CD4-positive, alpha-beta T cell treated with Interleukin-12 subunit alpha and Interleukin-12 subunit beta, for 1 hour (primary cell): ENCODE measurements at regions not wholly inside any gene's neighbourhood (a gene's known extent, or its start where the extent isn't known, plus 50 kb on each side); places are given as distances from the start of the nearest gene placed in this dataset.
A peak's percentile ranks its signal among the peaks of the same experiment; 100 is the strongest.
"Not testable (repeated sequence)": the region's sequence is repeated elsewhere in the genome, so short reads cannot be mapped to it uniquely, and the experiment has no call there.

ENCODE experiments used
- DNase-seq: peaks from one replicate; pipeline ENCODE4 v3.0.0-alpha.2; 2020

DNA sequence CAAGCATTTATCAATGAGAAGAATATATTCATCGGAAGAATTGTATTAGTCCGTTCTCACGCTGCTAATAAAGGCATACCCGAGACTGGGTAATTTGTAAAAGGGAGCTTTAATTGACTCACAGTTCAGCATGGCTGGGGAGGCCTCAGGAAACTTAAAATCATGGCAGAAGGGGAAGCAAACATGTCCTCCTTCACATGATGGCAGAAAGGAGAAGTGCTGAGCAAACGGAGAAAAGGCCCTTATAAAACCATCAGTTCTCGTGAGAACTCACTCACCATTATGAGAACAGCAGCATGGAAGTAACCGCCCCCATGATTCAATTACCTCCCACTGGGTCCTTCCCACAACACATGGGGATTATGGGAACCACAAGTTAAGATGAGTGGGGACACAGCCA is 1688.2 kb downstream of the SPATA31A7 start:
- DNase-seq: not testable (repeated sequence)

DNA sequence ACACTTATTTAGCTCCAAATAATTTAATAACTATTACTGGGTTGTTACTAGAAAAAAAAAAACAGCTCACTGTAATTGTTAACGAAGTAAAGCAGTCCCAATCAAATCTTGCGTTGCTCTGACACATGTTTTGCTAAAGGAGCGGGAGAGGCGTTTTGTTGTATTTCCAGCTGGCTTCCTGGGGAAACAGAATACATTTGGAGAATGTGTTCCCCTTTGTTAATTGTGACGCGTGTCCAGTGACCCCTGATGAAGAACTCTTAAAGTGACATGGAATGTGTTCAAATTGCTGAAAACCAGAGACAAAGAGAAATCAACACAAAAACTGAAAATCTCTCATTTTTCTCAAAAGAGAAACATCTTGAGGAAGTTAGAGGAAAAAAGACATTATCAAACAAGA is 1690.6 kb downstream of the SPATA31A7 start:
- DNase-seq: not testable (repeated sequence)

DNA sequence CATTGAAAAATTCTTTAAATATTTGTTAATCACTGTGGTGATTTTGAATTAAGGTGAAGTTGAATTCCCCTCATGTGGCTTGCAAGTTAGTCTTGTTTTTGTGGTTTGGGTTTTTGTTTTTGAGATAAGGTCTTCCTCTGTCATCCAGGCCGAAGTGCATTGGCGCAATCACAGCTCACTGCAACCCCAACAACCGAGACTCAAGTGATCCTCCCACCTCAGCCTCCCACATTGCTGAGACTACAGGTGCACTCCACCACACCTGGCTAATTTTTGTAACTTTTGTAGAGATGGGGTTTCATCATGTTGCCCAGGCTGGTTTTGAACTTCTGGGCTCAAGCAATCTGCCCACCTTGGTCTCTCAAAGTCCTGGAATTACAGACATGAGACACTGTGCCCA is 1691.1 kb downstream of the SPATA31A7 start:
- DNase-seq: not testable (repeated sequence)

DNA sequence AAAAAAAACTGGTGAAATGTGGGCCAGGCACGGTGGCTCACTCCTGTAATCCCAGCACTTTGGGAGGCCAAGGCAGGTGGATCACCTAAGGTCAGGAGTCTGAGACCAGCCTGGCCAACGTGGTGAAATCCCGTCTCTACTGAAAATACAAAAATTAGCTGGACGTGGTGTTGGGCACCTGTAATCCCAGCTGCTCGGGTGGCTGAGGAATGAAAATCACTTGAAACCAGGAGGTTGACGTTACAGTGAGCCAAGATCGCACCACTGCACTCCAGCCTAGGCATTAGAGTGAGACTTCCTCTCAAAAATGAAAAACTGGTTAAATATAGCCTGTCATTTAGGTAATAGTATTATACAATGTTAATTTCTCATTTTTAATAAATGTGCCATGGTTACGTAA is 1692.0 kb downstream of the SPATA31A7 start:
- DNase-seq: not testable (repeated sequence)

DNA sequence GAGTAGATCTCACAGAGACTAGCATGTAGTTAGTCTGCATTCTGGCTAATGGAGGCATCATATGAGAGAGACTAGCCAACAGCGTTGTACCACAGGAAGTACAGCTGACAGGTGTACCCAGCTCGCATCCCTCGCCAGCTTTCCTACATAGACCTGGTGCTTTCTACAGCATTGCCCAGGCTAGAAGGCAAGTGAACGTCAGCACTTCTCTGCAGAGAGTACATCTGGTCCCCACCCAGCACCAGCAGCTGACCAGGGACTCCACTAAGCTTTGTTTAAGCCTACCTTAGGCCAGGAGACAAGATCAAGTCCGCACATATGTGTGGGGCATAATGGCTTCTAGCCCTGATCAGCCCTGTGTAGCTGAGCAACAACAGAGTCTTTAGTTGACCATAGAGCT is 1692.9 kb downstream of the SPATA31A7 start:
- DNase-seq: not testable (repeated sequence)

DNA sequence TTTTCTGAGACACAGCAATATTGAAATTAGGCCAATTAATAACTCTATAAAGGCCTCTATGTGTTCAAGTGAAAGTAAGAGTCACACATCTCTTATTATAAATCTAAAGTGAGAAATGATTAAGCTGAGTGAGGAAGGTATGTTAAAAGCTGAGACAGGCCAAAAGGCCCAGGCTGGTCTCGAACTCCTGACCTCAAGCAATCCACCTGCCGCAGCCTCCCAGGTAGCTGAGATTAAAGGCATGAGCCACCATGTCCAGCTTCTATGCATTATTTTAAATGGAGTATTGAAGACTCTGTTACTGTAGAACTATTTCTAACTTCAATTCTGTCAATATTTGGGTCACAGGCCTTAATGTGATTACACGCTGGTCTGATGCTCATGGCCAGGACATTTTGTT is 1706.9 kb downstream of the SPATA31A7 start:
- not testable (repeated sequence) for DNase-seq

DNA sequence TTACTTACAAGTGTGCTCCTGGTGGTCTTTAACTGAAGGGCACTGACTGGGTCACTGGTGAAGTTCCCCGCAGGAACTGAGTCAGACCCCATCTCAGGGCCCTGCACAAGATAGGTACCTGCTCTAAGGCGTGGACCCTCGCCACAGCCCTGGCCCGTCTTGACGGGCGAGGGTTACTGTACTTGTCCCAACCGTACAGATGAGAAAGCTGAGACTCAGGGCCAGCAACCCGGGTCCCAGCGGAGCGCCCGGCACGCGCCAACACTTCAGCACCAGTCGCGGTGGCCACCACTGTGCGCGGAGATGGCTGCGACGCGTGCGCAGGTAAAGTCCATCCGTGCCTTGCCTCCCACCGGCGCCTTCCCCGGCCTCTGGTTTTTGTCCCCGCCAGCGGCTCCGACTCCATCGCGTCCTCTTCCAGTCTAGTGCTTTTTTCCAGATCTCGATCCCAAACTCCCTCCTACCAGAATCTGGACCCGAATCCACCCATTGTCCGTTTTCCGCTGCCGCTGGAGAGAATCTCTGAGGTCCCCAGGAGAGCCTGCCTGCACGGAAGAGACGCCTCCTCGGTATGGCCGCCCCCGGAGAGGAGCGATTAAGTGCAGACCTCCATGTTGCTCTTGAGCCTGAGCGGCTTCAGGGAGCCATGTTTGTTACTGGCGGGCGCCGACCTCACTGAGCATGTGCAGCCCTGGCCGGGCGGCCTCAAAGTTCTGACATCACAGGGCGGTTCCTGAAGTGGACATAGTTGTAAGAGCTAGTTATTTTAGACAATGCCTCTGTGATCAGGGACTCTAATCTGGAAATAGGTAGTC is 1707.8 kb downstream of the SPATA31A7 start:
- peak; percentile 78 for DNase-seq

DNA sequence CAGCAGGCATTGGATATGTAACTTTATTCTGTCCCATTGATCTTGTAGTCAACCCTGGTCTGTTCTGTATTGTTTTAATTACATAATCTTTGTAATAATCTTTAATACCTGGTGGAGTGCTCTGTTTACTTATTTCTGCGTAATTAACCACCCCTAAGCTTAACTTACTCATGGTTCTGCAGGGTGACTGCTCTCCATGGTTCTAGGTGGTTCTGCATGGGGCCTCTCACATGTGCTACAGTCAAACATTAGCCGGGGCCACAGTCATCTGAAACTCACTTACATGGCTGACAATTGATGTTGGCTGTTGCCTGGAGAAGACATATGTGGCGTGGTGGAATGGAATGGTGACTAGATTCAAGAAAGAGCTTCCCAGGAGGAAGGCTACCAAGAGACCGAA is 1709.8 kb downstream of the SPATA31A7 start:
- DNase-seq: not testable (repeated sequence)

DNA sequence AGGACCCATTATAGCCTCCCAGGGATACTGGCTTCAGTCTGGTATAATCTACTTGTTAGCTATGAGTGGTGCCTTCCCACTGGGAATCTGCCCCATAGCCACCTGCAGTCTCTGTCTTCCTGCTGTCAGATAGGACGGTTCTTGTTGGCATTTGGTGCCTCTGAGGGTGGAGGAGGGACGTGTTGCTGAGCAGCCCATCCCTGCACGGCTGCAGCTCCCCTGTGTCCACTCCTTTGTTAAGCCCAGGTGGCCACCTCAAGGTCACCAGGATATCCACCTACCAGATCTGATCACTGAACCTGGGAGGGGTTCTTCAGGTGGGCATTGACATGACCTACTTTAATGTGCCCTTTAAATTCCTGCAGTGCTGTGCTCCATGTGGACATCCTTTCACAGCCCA is 1714.2 kb downstream of the SPATA31A7 start:
- DNase-seq: not testable (repeated sequence)

DNA sequence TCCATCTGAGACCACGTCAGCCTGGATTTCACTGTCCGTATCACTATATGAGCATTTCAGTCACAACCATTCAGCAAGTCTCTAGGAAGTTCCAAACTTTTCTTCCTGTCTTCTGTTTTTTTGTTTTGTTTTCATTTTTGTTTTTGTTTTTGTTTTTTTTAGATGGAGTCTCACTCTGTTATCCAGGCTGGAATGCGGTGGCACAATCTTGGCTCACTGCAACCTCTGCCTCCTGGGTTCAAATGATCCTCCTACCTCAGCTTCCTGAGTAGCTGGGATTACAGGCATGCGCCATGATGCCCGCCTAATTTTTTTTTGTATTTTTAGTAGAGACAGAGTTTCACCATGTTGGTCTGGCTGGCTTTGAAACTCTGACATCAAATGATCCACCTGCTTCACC is 1715.9 kb downstream of the SPATA31A7 start:
- not testable (repeated sequence) for DNase-seq

DNA sequence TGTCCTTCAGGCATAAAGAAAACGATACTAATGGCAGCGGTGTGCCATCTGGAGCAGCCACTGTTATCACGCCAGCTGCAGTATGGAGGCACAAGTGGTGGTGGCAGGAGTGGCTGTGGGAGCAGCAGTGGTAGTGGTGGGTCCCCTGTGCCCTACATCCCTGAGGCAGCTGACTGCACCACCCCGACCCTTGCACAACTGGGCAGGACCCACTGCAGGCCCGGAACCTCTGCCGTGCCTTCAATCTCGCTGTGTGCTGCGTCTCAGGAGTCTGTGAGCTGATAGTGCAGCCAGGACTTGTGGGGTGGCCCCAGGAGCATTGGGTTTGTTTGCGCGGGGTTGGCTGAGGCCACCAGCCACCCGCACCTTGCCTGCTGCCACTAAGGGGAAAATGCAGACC is 1718.0 kb downstream of the SPATA31A7 start:
- not testable (repeated sequence) for DNase-seq

DNA sequence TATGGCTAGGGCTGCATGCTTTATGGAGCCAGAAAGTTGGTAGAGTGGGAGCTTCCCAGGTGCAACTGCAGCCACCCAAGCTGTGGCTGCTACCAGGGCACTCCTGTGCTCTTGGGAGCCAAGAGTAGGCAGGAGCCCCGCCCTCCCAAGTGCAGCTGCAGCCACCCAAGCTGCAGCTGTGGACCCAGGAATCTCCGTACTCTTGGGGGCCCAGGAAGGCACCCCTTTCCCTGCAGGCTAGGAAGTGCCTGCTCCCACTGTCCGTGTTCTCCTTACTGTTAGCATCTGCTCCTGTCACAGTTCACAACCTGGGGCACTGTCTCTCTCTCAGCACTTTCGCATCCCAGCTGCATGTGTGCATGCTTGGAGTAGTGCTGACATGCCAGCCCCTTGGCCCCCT is 1718.4 kb downstream of the SPATA31A7 start:
- DNase-seq: not testable (repeated sequence)

DNA sequence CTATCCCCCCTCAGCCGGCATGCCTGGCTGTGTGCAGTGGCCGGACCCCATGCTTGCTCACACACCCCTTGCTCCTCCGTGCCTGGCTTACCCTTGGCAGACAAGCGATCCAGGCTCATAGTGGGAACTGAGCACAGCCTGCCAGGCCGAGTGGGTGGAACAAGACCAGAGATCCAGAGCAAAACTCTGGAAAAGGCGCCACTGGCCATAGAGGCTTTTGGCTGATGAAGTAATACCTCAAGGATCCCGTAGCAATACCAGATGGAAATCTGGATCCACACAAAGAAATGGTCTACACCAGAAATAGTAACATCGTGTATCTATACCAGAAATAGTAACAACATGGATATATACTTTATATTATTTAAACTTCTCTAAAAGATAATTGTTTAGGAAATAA is 1719.6 kb downstream of the SPATA31A7 start:
- not testable (repeated sequence) for DNase-seq

DNA sequence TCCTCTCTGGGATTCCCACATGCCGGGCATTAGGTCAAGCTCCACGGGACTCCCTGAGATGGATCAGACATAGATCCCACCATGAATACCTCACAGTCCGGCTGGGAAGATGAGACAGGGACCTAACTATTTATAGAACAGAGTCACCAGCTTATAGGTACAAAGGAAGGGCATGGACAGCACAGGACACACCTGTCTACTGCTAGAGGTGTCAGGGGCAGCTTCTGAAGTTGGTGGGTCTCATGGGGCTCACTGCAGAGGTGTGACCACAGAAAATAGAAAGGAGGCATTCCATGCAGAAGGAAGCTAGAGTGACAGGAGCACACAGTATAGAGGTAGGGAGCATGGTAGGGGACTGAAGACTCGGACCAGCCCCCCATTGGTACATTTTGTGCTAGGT is 1722.4 kb downstream of the SPATA31A7 start:
- DNase-seq: not testable (repeated sequence)

DNA sequence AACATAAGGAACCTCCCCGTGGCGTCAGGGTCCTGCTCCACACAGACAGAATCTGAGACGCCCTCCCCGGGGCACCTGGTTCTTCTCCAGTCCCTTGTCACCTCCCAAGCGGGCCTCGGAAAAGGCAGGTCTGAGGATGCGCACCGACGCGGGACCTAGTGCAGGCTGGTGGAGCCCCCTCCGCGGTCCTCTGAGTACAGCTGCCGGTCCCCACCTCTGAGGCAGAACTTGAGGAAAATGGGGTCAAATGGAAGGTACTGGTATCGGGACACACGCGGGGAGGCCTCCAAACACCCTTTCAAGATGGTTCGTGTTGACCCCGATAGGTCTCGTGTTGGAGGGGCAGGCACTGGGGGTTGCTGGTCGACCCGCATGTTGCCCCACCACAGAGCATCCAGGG is 1725.3 kb downstream of the SPATA31A7 start:
- not testable (repeated sequence) for DNase-seq

DNA sequence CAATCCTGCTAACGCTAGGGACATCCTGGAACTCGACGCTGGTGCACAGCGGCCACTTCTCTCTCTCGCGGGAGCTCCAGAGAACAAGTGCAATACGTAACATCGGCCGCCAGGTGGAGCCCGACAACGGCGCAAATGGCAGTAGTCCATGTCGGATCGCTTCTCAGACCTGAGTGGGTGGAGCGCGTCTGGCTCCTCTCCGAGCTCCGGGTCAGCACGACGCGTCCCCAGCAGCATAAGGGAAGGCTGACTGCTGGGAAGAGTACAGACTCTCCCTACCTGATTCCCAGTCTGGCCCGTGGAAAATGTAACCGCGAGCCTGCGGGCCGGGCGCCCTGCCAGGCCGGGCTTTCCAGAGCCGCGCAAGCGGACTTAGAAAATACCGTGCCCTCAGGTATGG is 1725.8 kb downstream of the SPATA31A7 start:
- DNase-seq: not testable (repeated sequence)

DNA sequence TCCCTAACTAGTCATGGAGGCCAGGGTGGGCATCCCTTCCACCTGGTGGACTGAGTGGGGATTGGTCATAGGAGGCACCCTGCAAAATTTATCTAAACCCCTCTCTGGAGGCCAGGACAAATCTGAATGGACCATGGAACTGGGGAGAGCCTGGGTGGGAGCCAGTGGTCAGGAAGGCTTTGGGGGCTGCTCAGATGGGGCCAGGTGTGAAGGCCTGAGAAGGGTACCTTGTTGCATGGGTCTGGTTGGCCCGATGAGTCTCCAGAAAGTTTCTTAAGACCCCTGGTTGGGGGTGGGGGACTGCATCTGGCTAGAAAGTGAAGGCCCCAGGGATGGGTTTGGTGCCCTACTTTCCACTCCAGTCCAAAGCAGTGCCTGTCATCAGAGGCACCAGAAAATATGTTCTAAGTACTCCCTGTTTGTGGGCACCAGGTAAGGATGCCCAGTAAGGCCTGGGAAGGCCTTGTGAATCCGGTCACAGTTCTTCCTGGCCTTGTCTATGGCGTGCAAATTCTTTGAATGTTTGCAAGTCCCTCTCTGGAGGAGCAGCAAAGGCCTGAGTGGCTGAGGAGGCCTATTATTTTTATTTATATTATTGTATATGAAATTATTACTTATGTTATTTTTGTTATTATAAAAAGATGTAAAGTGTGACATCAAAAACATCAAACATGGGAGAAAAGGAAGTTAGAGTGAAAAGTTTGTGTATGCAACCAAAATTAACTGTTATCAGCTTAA is 1729.0 kb downstream of the SPATA31A7 start:
- not testable (repeated sequence) for DNase-seq

DNA sequence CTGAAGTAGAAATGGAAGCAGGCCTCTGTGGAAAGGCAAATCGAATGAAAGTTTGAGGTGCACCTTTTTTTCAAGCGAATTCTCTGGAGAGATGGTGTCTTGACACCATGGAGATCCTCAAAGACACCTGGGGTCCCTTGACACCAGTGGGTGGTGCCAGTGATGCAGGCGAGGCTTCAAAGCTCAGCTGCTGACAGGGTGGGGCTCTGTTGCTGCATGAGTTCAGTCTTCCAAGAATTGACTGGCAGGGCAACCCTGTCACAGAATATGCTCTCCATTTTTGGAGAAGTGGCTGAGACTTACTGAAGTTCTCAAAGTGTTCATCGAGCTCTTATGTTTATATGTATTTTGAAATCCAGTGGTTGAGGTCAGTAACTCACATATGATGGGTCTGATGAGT is 1741.6 kb downstream of the SPATA31A7 start:
- not testable (repeated sequence) for DNase-seq

DNA sequence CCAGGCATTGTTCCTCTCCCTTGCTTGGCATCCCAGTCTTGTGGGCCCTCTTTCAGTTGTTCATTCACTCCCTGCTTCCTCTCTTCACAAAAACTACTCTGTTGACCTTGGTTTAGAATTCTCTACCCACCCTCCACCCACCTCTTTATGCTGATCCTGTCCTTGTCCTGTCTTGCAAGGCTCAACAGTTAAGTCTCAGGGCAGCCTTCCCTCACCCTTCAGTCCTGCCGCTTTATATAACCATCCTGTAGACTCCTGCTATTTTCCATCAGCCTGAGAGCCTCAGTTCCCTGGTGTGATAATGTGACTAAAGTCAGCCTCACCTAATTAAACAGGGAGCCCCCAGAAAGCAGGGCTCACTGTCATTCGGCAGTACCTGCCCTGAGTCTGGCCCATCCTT is 1763.0 kb downstream of the SPATA31A7 start:
- not testable (repeated sequence) for DNase-seq
